Liver (tissue), 3 donors: ENCODE measurements at regions not wholly inside any gene's neighbourhood (a gene's known extent, or its start where the extent isn't known, plus 50 kb on each side); places are given as distances from the start of the nearest gene placed in this dataset.

Experiments used
- CTCF ChIP-seq: fragments of 150-350 bp; IDR thresholded peaks from 2 replicates; pipeline ENCODE4 v1.5.1; 2017; ENCODE audit warnings: improper control_type of control experiment, low read depth, low read length; ENCODE audit not compliant: missing input control
- FOXA1 ChIP-seq: IDR thresholded peaks from 2 replicates; pipeline ENCODE4 v1.6.1; 2016; ENCODE audit warnings: antibody characterized with exemption
- FOXA2 ChIP-seq: IDR thresholded peaks from 2 replicates; pipeline ENCODE4 v1.6.1; 2016; ENCODE audit warnings: antibody characterized with exemption
- HNF4A ChIP-seq, 2 donors: conservative IDR thresholded peaks; 2 replicates each; pipeline ENCODE4 v1.6.1; 2016; ENCODE audit warnings: antibody characterized with exemption in 2 of 2, mild to moderate bottlenecking in 2 of 2
- MAX ChIP-seq: IDR thresholded peaks from 2 replicates; pipeline ENCODE4 v1.6.1; 2016; ENCODE audit warnings: antibody characterized with exemption
- NR2F2 ChIP-seq: IDR thresholded peaks from 2 replicates; pipeline ENCODE4 v1.6.1; 2016; ENCODE audit warnings: antibody characterized with exemption
- RAD21 ChIP-seq, 2 donors: IDR thresholded peaks; 2 replicates each; pipeline ENCODE4 v1.6.1; 2016; ENCODE audit warnings: antibody characterized with exemption in 2 of 2, mild to moderate bottlenecking in 2 of 2
- RXRA ChIP-seq, 2 donors: IDR thresholded peaks; 2 replicates each; pipeline ENCODE4 v1.6.1; 2017 to 2018; ENCODE audit warnings: antibody characterized with exemption in 2 of 2, mild to moderate bottlenecking in 1 of 2
- SP1 ChIP-seq: IDR thresholded peaks from 2 replicates; pipeline ENCODE4 v1.6.1; 2018; ENCODE audit warnings: antibody characterized with exemption, mild to moderate bottlenecking
- TAF1 ChIP-seq: conservative IDR thresholded peaks from 2 replicates; pipeline ENCODE4 v1.6.1; 2016; ENCODE audit warnings: antibody characterized with exemption, mild to moderate bottlenecking
- TF ChIP-seq, protein P1 (sequence below): IDR thresholded peaks from 2 replicates; pipeline ENCODE4 v1.6.1; 2016; ENCODE audit warnings: antibody characterized with exemption
- donor health status: healthy.
- donor health status: healthy.

DNA sequence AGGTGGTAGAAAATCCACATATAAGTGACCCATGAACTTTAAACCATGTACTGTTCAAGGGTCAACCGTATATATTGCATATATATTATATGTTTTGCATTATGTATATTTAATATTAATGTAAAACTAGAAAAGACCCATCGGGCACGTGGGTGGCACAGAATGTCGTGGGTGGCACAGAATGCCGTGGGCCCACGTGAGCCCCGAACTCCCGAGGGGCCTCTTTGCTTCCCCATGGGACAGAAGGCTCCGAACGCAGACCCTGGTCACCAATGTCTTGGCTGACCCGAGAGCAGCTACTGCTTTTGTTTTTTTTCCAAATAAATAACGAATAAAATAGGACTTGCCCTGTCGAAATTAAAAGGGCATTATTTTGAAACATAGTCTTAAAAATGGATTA, 415.4 kb downstream of the BRD1 start:
- TF ChIP-seq CTCF (no peak), MAX (no peak), FOXA2 (no peak), NR2F2 (no peak), RAD21 (IDR thresholded peaks at IDR 0.05) (no peak), TAF1 (no peak), RXRA (IDR thresholded peaks at IDR 0.05) (no peak), FOXA1 (no peak), HNF4A (conservative IDR thresholded peaks at IDR 0.05) (no peak), SP1 (no peak)
- TF ChIP-seq, protein P1, sequence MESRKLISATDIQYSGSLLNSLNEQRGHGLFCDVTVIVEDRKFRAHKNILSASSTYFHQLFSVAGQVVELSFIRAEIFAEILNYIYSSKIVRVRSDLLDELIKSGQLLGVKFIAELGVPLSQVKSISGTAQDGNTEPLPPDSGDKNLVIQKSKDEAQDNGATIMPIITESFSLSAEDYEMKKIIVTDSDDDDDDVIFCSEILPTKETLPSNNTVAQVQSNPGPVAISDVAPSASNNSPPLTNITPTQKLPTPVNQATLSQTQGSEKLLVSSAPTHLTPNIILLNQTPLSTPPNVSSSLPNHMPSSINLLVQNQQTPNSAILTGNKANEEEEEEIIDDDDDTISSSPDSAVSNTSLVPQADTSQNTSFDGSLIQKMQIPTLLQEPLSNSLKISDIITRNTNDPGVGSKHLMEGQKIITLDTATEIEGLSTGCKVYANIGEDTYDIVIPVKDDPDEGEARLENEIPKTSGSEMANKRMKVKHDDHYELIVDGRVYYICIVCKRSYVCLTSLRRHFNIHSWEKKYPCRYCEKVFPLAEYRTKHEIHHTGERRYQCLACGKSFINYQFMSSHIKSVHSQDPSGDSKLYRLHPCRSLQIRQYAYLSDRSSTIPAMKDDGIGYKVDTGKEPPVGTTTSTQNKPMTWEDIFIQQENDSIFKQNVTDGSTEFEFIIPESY, result no peak
